ENCODE measurements at regions not wholly inside any gene's neighbourhood (a gene's known extent, or its start where the extent isn't known, plus 50 kb on each side); places are given as distances from the start of the nearest gene placed in this dataset.
"Not testable (repeated sequence)": the region's sequence is repeated elsewhere in the genome, so short reads cannot be mapped to it uniquely, and the experiment has no call there.

GRCh38 chr15:89003865-89004725, 84.2 kb upstream of the ABHD2 start:
- DNase-seq: peak; percentile 48
- H3K27me3 ChIP-seq (ENCODE audit: low read depth): no peaks in the 10 kb centered on the region
- H3K9me3 ChIP-seq (replicated peaks): no peaks in the 10 kb centered on the region
- H3K4me3 ChIP-seq: no peak overlapping the region
- no peaks in the 10 kb centered on the region for H3K36me3 ChIP-seq
- intact Hi-C loops (cut with micrococcal nuclease): loop anchor here (5.0 kb wide), 1 partner anchor 102 kb away; no protein-coding TSS in a partner anchor
- peaks cover 34% of the 10 kb centered on the region for H3K4me1 ChIP-seq
- H3K27ac ChIP-seq (replicated peaks): no peak overlapping the region
- TF ChIP-seq CTCF (IDR thresholded peaks at IDR 0.05; ENCODE audit: borderline replicate concordance): peak; percentile 77

- intact Hi-C loops (cut with micrococcal nuclease): loop anchor here (5.0 kb wide), 1 partner anchor 102 kb away; no protein-coding TSS in a partner anchor
- H3K9me3 ChIP-seq (replicated peaks): no peaks in the 10 kb centered on the region
- no peak for TF ChIP-seq CTCF (IDR thresholded peaks at IDR 0.05; ENCODE audit: borderline replicate concordance)
- no peaks in the 10 kb centered on the region for H3K36me3 ChIP-seq
- H3K27me3 ChIP-seq (ENCODE audit: low read depth): no peaks in the 10 kb centered on the region
- no peak overlapping the region for H3K4me3 ChIP-seq
- H3K4me1 ChIP-seq: peaks cover 40% of the 10 kb centered on the region
- no peak for DNase-seq
- no peak overlapping the region for H3K27ac ChIP-seq (replicated peaks)
Observed at GRCh38 chr15:89004726-89005030, 83.6 kb upstream of the ABHD2 start.

GRCh38 chr15:89007527-89007926, 80.7 kb upstream of the ABHD2 start:
- H3K9me3 ChIP-seq (replicated peaks); H3K27me3 ChIP-seq (ENCODE audit: low read depth); intact Hi-C loops (cut with micrococcal nuclease); H3K4me3 ChIP-seq; H3K27ac ChIP-seq (replicated peaks); H3K36me3 ChIP-seq; DNase-seq: not testable (repeated sequence)
- H3K4me1 ChIP-seq: peaks cover 24% of the 10 kb centered on the region

GRCh38 chr15:89007989-89008388, 80.3 kb upstream of the ABHD2 start:
- TF ChIP-seq CTCF (IDR thresholded peaks at IDR 0.05; ENCODE audit: borderline replicate concordance): no peak
- intact Hi-C loops (cut with micrococcal nuclease): no loop called here
- H3K27ac ChIP-seq (replicated peaks): no peak overlapping the region
- no peaks in the 10 kb centered on the region for H3K9me3 ChIP-seq (replicated peaks)
- no peaks in the 10 kb centered on the region for H3K36me3 ChIP-seq
- no peaks in the 10 kb centered on the region for H3K27me3 ChIP-seq (ENCODE audit: low read depth)
- H3K4me3 ChIP-seq: no peak overlapping the region
- peaks cover 19% of the 10 kb centered on the region for H3K4me1 ChIP-seq
- DNase-seq: no peak

GRCh38 chr15:89009080-89009479, 79.2 kb upstream of the ABHD2 start:
- intact Hi-C loops (cut with micrococcal nuclease): no loop called here
- H3K9me3 ChIP-seq (replicated peaks): no peaks in the 10 kb centered on the region
- no peak for TF ChIP-seq CTCF (IDR thresholded peaks at IDR 0.05; ENCODE audit: borderline replicate concordance)
- H3K36me3 ChIP-seq: no peaks in the 10 kb centered on the region
- H3K27ac ChIP-seq (replicated peaks): no peak overlapping the region
- no peak overlapping the region for H3K4me3 ChIP-seq
- H3K4me1 ChIP-seq: peaks cover 11% of the 10 kb centered on the region
- DNase-seq: no peak
- H3K27me3 ChIP-seq (ENCODE audit: low read depth): no peaks in the 10 kb centered on the region

DNA sequence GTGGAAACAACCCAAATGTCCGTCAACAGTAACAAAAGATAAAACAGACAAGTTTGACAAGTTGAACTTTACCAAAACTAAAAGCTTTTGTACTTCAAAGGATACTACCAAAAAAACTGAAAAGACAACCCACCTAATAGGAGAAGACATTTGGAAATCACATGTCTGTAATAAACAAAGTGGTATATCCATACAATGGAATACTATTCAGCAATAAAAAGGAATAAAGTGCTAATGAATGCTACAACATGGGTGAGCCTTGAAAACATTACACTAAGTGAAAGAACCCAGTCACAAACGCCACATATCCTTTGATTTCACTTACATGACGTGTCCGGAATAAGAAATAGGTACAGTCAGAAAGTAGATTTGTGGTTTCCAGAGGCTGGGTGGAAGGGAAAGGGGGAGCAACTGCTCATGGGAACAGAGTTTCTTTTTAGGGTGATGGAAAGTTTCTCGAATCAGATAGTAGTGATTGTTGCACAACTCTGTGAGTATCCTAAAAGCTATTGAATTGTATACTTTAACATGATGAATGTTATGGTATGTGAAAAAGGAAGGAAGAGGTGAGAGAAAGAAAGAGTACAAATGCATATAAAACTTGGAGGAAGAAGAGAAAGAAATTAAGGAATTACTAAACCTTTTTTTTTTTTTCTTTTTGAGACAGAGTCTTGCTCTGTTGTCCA, 72.7 kb upstream of the ABHD2 start:
- no peaks in the 10 kb centered on the region for H3K27me3 ChIP-seq (ENCODE audit: low read depth)
- intact Hi-C loops (cut with micrococcal nuclease): loop anchor here (5.0 kb wide), 1 partner anchor 113 kb away; no protein-coding TSS in a partner anchor
- no peak for TF ChIP-seq CTCF (IDR thresholded peaks at IDR 0.05; ENCODE audit: borderline replicate concordance)
- DNase-seq: no peak
- H3K4me1 ChIP-seq: peaks cover 30% of the 10 kb centered on the region
- no peaks in the 10 kb centered on the region for H3K9me3 ChIP-seq (replicated peaks)
- H3K4me3 ChIP-seq: no peak overlapping the region
- H3K27ac ChIP-seq (replicated peaks): no peak overlapping the region
- no peaks in the 10 kb centered on the region for H3K36me3 ChIP-seq
